ENCODE measurements at regions not wholly inside any gene's neighbourhood (a gene's known extent, or its start where the extent isn't known, plus 50 kb on each side); places are given as distances from the start of the nearest gene placed in this dataset.

DNA sequence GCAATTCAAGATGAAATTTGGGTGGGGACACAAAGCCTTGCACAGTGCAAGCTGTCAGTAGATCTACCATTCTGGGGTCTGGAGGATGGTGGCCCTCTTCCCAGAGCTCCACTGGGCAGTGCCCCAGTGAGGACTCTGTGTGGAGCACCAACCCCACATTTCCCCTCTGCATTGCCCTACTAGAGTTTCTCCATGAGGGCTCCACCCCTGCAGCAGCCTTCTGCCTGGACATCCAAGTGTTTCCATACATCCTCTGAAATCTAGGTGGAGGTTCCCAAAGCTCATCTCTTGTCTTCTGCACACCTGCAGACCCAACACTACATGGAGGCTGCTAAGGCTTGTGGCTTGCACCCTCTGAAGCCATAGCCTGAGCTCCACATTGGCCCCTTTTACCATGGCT is 402.3 kb downstream of the RAB28 start:
- TF ChIP-seq EZH2phosphoT487 (IDR thresholded peaks at IDR 0.05; ENCODE audit: low read length): no peak
- no peak for TF ChIP-seq EZH2 (optimal IDR thresholded peaks at IDR 0.05; ENCODE audit: low read depth, low read length)
- TF ChIP-seq, protein P1, sequence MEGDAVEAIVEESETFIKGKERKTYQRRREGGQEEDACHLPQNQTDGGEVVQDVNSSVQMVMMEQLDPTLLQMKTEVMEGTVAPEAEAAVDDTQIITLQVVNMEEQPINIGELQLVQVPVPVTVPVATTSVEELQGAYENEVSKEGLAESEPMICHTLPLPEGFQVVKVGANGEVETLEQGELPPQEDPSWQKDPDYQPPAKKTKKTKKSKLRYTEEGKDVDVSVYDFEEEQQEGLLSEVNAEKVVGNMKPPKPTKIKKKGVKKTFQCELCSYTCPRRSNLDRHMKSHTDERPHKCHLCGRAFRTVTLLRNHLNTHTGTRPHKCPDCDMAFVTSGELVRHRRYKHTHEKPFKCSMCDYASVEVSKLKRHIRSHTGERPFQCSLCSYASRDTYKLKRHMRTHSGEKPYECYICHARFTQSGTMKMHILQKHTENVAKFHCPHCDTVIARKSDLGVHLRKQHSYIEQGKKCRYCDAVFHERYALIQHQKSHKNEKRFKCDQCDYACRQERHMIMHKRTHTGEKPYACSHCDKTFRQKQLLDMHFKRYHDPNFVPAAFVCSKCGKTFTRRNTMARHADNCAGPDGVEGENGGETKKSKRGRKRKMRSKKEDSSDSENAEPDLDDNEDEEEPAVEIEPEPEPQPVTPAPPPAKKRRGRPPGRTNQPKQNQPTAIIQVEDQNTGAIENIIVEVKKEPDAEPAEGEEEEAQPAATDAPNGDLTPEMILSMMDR (IDR thresholded peaks at IDR 0.05; ENCODE audit: low read length): no peak
- Histone ChIP-seq H3K36me3 (replicated peaks; ENCODE audit: insufficient read depth, low read length) (no peaks in the 10 kb centered on the region), H3K4me2 (ENCODE audit: low read depth, low read length) (no peak overlapping the region), H3F3A (ENCODE audit: insufficient read depth, low read length) (no peaks in the 10 kb centered on the region), H4K20me1 (ENCODE audit: insufficient read depth, low read length) (no peaks in the 10 kb centered on the region), H3K4me3 (ENCODE audit: low read length) (no peak overlapping the region), H3K9me2 (replicated peaks; ENCODE audit: insufficient read depth, low read length) (no peaks in the 10 kb centered on the region), H3K79me2 (ENCODE audit: low read length) (no peaks in the 10 kb centered on the region), H3K4me1 (ENCODE audit: low read length) (peaks cover 16% of the 10 kb centered on the region), H2AFZ (ENCODE audit: low read length) (no peak overlapping the region), H3K9ac (ENCODE audit: low read length) (no peak overlapping the region), H3K27ac (ENCODE audit: low read length) (no peak overlapping the region), H3K27me3 (replicated peaks; ENCODE audit: insufficient read depth, low read length) (no peaks in the 10 kb centered on the region), H3K9me3 (replicated peaks; ENCODE audit: insufficient read depth, low read length) (no peaks in the 10 kb centered on the region)
- no peak for DNase-seq

DNA sequence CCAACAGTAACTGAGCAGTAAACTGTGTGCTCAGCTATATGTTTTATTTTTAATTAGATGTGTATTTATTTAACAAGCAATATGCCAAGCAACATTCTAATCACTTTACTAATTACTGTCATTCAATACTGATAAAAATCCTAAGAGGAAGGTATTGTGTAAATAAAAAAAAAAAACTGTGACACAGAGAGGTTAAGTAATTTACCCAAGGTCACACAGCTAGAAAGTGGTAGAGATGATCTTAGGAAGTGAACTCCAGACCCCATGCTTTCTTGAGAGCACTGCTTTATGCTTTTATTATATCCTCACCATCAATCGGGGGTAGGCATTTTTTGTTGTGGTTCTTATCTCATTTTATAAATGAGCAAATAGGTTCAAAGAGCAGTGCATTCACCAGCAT is 417.1 kb downstream of the RAB28 start:
- Histone ChIP-seq H2AFZ (ENCODE audit: low read length) (no peak overlapping the region), H3K4me1 (ENCODE audit: low read length) (no peaks in the 10 kb centered on the region), H3K4me2 (ENCODE audit: low read depth, low read length) (no peak overlapping the region), H3F3A (ENCODE audit: insufficient read depth, low read length) (no peaks in the 10 kb centered on the region), H3K9me3 (replicated peaks; ENCODE audit: insufficient read depth, low read length) (no peaks in the 10 kb centered on the region), H3K36me3 (replicated peaks; ENCODE audit: insufficient read depth, low read length) (no peaks in the 10 kb centered on the region), H3K27me3 (replicated peaks; ENCODE audit: insufficient read depth, low read length) (no peaks in the 10 kb centered on the region), H4K20me1 (ENCODE audit: insufficient read depth, low read length) (no peaks in the 10 kb centered on the region), H3K9me2 (replicated peaks; ENCODE audit: insufficient read depth, low read length) (no peaks in the 10 kb centered on the region), H3K27ac (ENCODE audit: low read length) (no peak overlapping the region), H3K4me3 (ENCODE audit: low read length) (no peak overlapping the region), H3K79me2 (ENCODE audit: low read length) (no peaks in the 10 kb centered on the region), H3K9ac (ENCODE audit: low read length) (no peak overlapping the region)
- DNase-seq: no peak
- TF ChIP-seq EZH2 (optimal IDR thresholded peaks at IDR 0.05; ENCODE audit: low read depth, low read length): no peak
- TF ChIP-seq, protein P1 (IDR thresholded peaks at IDR 0.05; ENCODE audit: low read length): no peak
- TF ChIP-seq EZH2phosphoT487 (IDR thresholded peaks at IDR 0.05; ENCODE audit: low read length): no peak

DNA sequence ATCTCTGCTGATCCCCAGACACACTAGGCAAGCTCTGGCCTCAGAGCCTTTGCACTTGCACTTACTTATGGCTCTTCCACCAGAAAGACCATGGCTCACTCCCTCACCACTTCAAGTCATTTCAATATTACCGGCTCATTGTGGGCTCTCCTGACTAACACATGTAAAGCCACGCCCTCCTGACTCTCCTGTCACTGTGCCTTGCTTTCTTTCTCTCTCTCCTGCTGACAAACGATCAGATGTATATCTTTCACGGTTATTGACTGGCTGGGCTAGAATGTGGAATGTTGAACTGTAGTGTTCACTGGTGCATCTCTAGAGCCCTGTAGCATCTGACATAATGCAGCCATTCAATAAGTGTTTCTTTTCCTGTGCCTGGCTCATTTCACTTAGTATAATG is 425.1 kb downstream of the RAB28 start:
- Histone ChIP-seq H3K4me1 (ENCODE audit: low read length) (no peaks in the 10 kb centered on the region), H3K9me2 (replicated peaks; ENCODE audit: insufficient read depth, low read length) (no peaks in the 10 kb centered on the region), H3K27ac (ENCODE audit: low read length) (no peak overlapping the region), H3F3A (ENCODE audit: insufficient read depth, low read length) (no peaks in the 10 kb centered on the region), H3K9ac (ENCODE audit: low read length) (no peak overlapping the region), H3K27me3 (replicated peaks; ENCODE audit: insufficient read depth, low read length) (no peaks in the 10 kb centered on the region), H3K79me2 (ENCODE audit: low read length) (no peaks in the 10 kb centered on the region), H2AFZ (ENCODE audit: low read length) (no peak overlapping the region), H4K20me1 (ENCODE audit: insufficient read depth, low read length) (no peaks in the 10 kb centered on the region), H3K4me3 (ENCODE audit: low read length) (no peak overlapping the region), H3K36me3 (replicated peaks; ENCODE audit: insufficient read depth, low read length) (no peaks in the 10 kb centered on the region), H3K9me3 (replicated peaks; ENCODE audit: insufficient read depth, low read length) (no peaks in the 10 kb centered on the region), H3K4me2 (ENCODE audit: low read depth, low read length) (no peak overlapping the region)
- no peak for DNase-seq
- TF ChIP-seq EZH2 (optimal IDR thresholded peaks at IDR 0.05; ENCODE audit: low read depth, low read length): no peak
- TF ChIP-seq, protein P1 (IDR thresholded peaks at IDR 0.05; ENCODE audit: low read length): no peak
- TF ChIP-seq EZH2phosphoT487 (IDR thresholded peaks at IDR 0.05; ENCODE audit: low read length): no peak
